SK-N-SH (cell line): ENCODE measurements at regions not wholly inside any gene's neighbourhood (a gene's known extent, or its start where the extent isn't known, plus 50 kb on each side); places are given as distances from the start of the nearest gene placed in this dataset.

ENCODE experiments used
- CTCF ChIA-PET: fragments of 300-600, 350-600 bp; formaldehyde crosslinking; extraction: SDS; loops from one replicate; lab custom pipeline; 2021; lab: Yijun Ruan, JAX
- POLR2A ChIA-PET: fragments of 350-600 bp; sonication (Branson Sonifier 250); formaldehyde crosslinking; extraction: SDS; loops from one replicate; lab custom pipeline; 2020; ENCODE audit warnings: antibody characterized with exemption, inconsistent platforms; lab: Yijun Ruan, JAX
- DNase-seq: peaks from one replicate; pipeline ENCODE4 v3.0.0; 2012
- H2AFZ ChIP-seq: fragments of 200-600 bp; sonication (generic); 2 replicates; pipeline ENCODE4 v1.8.1; 2016; ENCODE audit warnings: antibody characterized with exemption, mild to moderate bottlenecking, low read depth
- H3F3A ChIP-seq: fragments of 200-600 bp; sonication (generic); replicated peaks from 2 replicates; pipeline ENCODE3; 2016; ENCODE audit warnings: antibody characterized with exemption, mild to moderate bottlenecking; ENCODE audit not compliant: insufficient read depth
- H3K27ac ChIP-seq, 2 experiments: fragments of 200-500 bp in 1 of 2; fragments of 200-600 bp in 1 of 2; sonication (Bioruptor generic) in 1 of 2; sonication (generic), shearing (Covaris generic) in 1 of 2; 2 replicates each; pipeline versions ENCODE4 v1.5.1 to v1.6.1; 2014 to 2016; ENCODE audit warnings: low read depth in 2 of 2, inconsistent platforms in 1 of 2, low read length in 1 of 2, mild to moderate bottlenecking in 1 of 2, mixed read lengths in 1 of 2
- H3K27me3 ChIP-seq: fragments of 200-600 bp; sonication (generic), shearing (Covaris generic); 2 replicates; pipeline ENCODE4 v1.6.1; 2016; ENCODE audit warnings: mixed run types; ENCODE audit not compliant: insufficient read depth
- H3K36me3 ChIP-seq, 2 experiments: fragments of 200-500 bp in 1 of 2; fragments of 200-600 bp in 1 of 2; sonication (Bioruptor generic) in 1 of 2; sonication (generic) in 1 of 2; replicated peaks in 1 of 2; 2 replicates each; pipeline versions ENCODE3 to v1.5.1; 2014 to 2016; ENCODE audit warnings: low read length in 1 of 2, mild to moderate bottlenecking in 1 of 2; ENCODE audit not compliant: insufficient read depth in 2 of 2, control insufficient read depth in 1 of 2
- H3K4me1 ChIP-seq, 2 experiments: fragments of 200-500 bp in 1 of 2; fragments of 200-600 bp in 1 of 2; sonication (Bioruptor generic) in 1 of 2; sonication (generic), shearing (Covaris generic) in 1 of 2; 2 replicates each; pipeline versions ENCODE4 v1.5.1 to v1.6.1; 2014 to 2016; ENCODE audit warnings: low read depth in 1 of 2, low read length in 1 of 2, mixed run types in 1 of 2; ENCODE audit not compliant: insufficient read depth in 2 of 2, control insufficient read depth in 1 of 2
- H3K4me2 ChIP-seq: fragments of 200-600 bp; sonication (generic), shearing (Covaris generic); 2 replicates; pipeline ENCODE4 v1.6.1; 2017; ENCODE audit warnings: mixed run types
- H3K4me3 ChIP-seq, 2 experiments: fragments of 200-500 bp in 1 of 2; fragments of 200-600 bp in 1 of 2; sonication (Bioruptor generic) in 1 of 2; sonication (generic), shearing (Covaris generic) in 1 of 2; 2 replicates each; pipeline versions ENCODE4 v1.5.1 to v1.8.1; 2014 to 2016; ENCODE audit warnings: low read depth in 2 of 2, inconsistent platforms in 1 of 2, low read length in 1 of 2, mild to moderate bottlenecking in 1 of 2, mixed read lengths in 1 of 2, moderate library complexity in 1 of 2
- H3K79me2 ChIP-seq: fragments of 200-600 bp; sonication (generic); 2 replicates; pipeline ENCODE4 v1.8.1; 2017; ENCODE audit warnings: mild to moderate bottlenecking; ENCODE audit not compliant: insufficient read depth
- H3K9ac ChIP-seq: fragments of 200-600 bp; sonication (generic); 2 replicates; pipeline ENCODE4 v1.6.1; 2017; ENCODE audit warnings: mixed run types
- H3K9me2 ChIP-seq: fragments of 200-600 bp; sonication (generic); 2 replicates; pipeline ENCODE4 v1.6.1; 2017; ENCODE audit warnings: mixed run types
- H3K9me3 ChIP-seq: fragments of 200-600 bp; sonication (generic); 2 replicates; pipeline ENCODE4 v1.6.1; 2017; ENCODE audit warnings: mixed run types, mild to moderate bottlenecking, moderate library complexity
- H4K20me1 ChIP-seq: fragments of 200-600 bp; sonication (generic); 2 replicates; pipeline ENCODE4 v1.6.1; 2017; ENCODE audit warnings: mild to moderate bottlenecking, mixed run types; ENCODE audit not compliant: insufficient read depth
- ELF1 ChIP-seq: IDR thresholded peaks from 2 replicates; pipeline ENCODE4 v1.4.0; 2012
- EP300 ChIP-seq, 2 experiments: IDR thresholded peaks; 2 replicates each; pipeline versions ENCODE4 v1.4.0 to v1.6.1; 2012; ENCODE audit warnings: borderline replicate concordance in 1 of 2, low read depth in 1 of 2, low read length in 1 of 2
- EZH2phosphoT487 ChIP-seq: fragments of 200-600 bp; sonication (generic); IDR thresholded peaks from 2 replicates; pipeline ENCODE4 v1.6.1; 2017; ENCODE audit warnings: low read depth, mixed run types, mild to moderate bottlenecking, antibody characterized with exemption, moderate library complexity, borderline replicate concordance
- FOSL2 ChIP-seq: IDR thresholded peaks from 2 replicates; pipeline ENCODE4 v1.4.0; 2012; ENCODE audit warnings: low read depth, mild to moderate bottlenecking, moderate library complexity, borderline replicate concordance
- FOXJ3 ChIP-seq: sonication (generic); formaldehyde crosslinking; IDR thresholded peaks from 2 replicates; pipeline ENCODE4 v1.5.1; 2020; ENCODE audit warnings: mild to moderate bottlenecking, missing genetic modification reagents
- FOXM1 ChIP-seq: IDR thresholded peaks from 2 replicates; pipeline ENCODE4 v1.4.0; 2012; ENCODE audit warnings: low read depth, mild to moderate bottlenecking
- GABPA ChIP-seq: IDR thresholded peaks from 2 replicates; pipeline ENCODE4 v1.4.0; 2012; ENCODE audit warnings: low read depth, mild to moderate bottlenecking
- IRF3 ChIP-seq: fragments of 150-350 bp; IDR thresholded peaks from 2 replicates; pipeline ENCODE4 v1.6.1; 2016; ENCODE audit warnings: mild to moderate bottlenecking, low read depth, low read length
- JUND ChIP-seq: IDR thresholded peaks from 2 replicates; pipeline ENCODE4 v1.4.0; 2012
- NFIC ChIP-seq: IDR thresholded peaks from 2 replicates; pipeline ENCODE4 v1.4.0; 2012; ENCODE audit warnings: borderline replicate concordance
- PBX3 ChIP-seq: IDR thresholded peaks from 2 replicates; pipeline ENCODE4; 2012
- RCOR1 ChIP-seq: fragments of 150-350 bp; IDR thresholded peaks from 2 replicates; pipeline ENCODE4 v1.6.1; 2017; ENCODE audit warnings: antibody characterized with exemption, low read length
- RFX5 ChIP-seq: IDR thresholded peaks from 2 replicates; pipeline ENCODE4 v1.6.1; 2012; ENCODE audit warnings: mild to moderate bottlenecking, improper control_type of control experiment, low read length
- RXRA ChIP-seq: IDR thresholded peaks from 2 replicates; pipeline ENCODE4 v1.4.0; 2012; ENCODE audit warnings: low read depth, mild to moderate bottlenecking, borderline replicate concordance
- SIN3A ChIP-seq: IDR thresholded peaks from 2 replicates; pipeline ENCODE4 v1.6.1; 2012; ENCODE audit warnings: low read depth, mild to moderate bottlenecking, low read length, moderate library complexity, borderline replicate concordance
- TAF1 ChIP-seq: IDR thresholded peaks from 2 replicates; pipeline ENCODE4 v1.6.1; 2012; ENCODE audit warnings: low read depth, mild to moderate bottlenecking, low read length, moderate library complexity, borderline replicate concordance
- TCF12 ChIP-seq: IDR thresholded peaks from 2 replicates; pipeline ENCODE4 v1.4.0; 2012
- USF2 ChIP-seq: fragments of 150-350 bp; IDR thresholded peaks from 2 replicates; pipeline ENCODE4 v1.6.1; 2017; ENCODE audit warnings: antibody characterized with exemption, low read length, low read depth, borderline replicate concordance
- YY1 ChIP-seq: IDR thresholded peaks from 2 replicates; pipeline ENCODE4 v1.4.0; 2012; ENCODE audit warnings: low read depth, mild to moderate bottlenecking
- ZBTB33 ChIP-seq: IDR thresholded peaks from 2 replicates; pipeline ENCODE4 v1.4.0; 2012; ENCODE audit warnings: low read depth, borderline replicate concordance
- WGBS: methylation state at CpG from one replicate; pipeline ENCODE4 v1.1.6; 2017; ENCODE audit warnings: low lambda C conversion rate; 5-methylcytosine and 5-hydroxymethylcytosine counted together

- TF ChIP-seq YY1, result no peak
Observed at GRCh38 chr7:68676813-68677535, 921.3 kb upstream of the AUTS2 start (continued).

GRCh38 chr7:68678196-68678595 is 920.1 kb upstream of the AUTS2 start:
- no peaks in the 10 kb centered on the region for H3K9me2 ChIP-seq
- H2AFZ ChIP-seq, result no peak overlapping the region
- no peak overlapping the region for H3K27ac ChIP-seq
- H3K27me3 ChIP-seq, result no peaks in the 10 kb centered on the region
- no peaks in the 10 kb centered on the region for H3K79me2 ChIP-seq
- no peak overlapping the region for H3K4me2 ChIP-seq
- H3K4me3 ChIP-seq, result no peak overlapping the region
- no peaks in the 10 kb centered on the region for H3K9me3 ChIP-seq
- no peak for TF ChIP-seq FOXM1
- no peak for TF ChIP-seq RXRA
- no peak for TF ChIP-seq JUND
- no peak for TF ChIP-seq EP300 (IDR thresholded peaks at IDR 0.05; ENCODE audit: borderline replicate concordance in 1 of 2, low read depth in 1 of 2, low read length in 1 of 2)
- TF ChIP-seq EZH2phosphoT487, result no peak
- TF ChIP-seq RCOR1, result no peak
- TF ChIP-seq TCF12, result no peak
- no peak for TF ChIP-seq GABPA
- no peak for TF ChIP-seq SIN3A
- TF ChIP-seq FOSL2, result no peak
- no peak for TF ChIP-seq YY1
- TF ChIP-seq PBX3, result no peak
- no peak for TF ChIP-seq NFIC
- TF ChIP-seq TAF1, result no peak
- TF ChIP-seq ELF1, result no peak
- no peak for TF ChIP-seq IRF3
- TF ChIP-seq ZBTB33, result no peak
- TF ChIP-seq RFX5, result no peak
- no peak for TF ChIP-seq FOXJ3 (CRISPR knock-in tag)
- TF ChIP-seq USF2, result no peak
- no peaks in the 10 kb centered on the region for H4K20me1 ChIP-seq
- ChIA-PET CTCF (interaction anchor here (0.6 kb wide), 1 partner anchor 19 kb away, joined by 3 read pairs; no protein-coding TSS in a partner anchor), POLR2A (no interaction called here)
- 89% methylated on average over 4 of the region's 4 CpGs for WGBS
- no peaks in the 10 kb centered on the region for H3F3A ChIP-seq
- H3K36me3 ChIP-seq, result no peaks in the 10 kb centered on the region
- DNase-seq, result no peak
- H3K4me1 ChIP-seq, result peaks cover 0 to 2% of the 10 kb centered on the region in 2 experiments; a peak in 1 of 4 replicates
- no peak overlapping the region for H3K9ac ChIP-seq
